ENCODE measurements at regions not wholly inside any gene's neighbourhood (a gene's known extent, or its start where the extent isn't known, plus 50 kb on each side); places are given as distances from the start of the nearest gene placed in this dataset.

DNA sequence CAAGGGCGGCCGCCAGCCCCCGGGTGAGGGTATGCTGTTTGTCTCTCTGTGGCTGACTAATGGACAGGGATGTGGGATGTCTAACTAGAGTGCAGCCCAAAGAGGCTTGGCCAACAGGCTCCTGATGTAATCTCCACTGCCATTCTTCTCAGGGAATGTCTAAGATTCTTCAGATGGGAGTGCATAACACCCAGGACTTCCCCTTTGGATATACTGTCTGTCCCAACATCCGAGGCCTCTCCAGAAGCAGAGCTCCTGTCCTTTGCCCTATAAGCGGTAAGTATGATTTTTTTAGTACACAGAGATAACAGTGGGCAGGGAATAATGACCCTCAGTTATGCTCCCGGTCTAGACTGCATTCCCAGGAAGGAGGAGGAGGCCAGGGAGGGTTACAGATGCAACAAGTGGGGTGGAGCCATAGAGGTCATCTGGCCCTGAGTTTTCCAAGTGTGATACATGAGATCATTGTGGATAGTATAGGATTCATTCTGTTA, 62.5 kb upstream of the SLCO2A1 start:
- Histone ChIP-seq H3K4me3 (no peak overlapping the region), H3K9me3 (replicated peaks in 1 of 3) (no peaks in the 10 kb centered on the region), H3K36me3 (replicated peaks in 1 of 2) (no peaks in the 10 kb centered on the region), H3K27ac (peak overlapping the region in 1 of 5 donors; percentile 14), H3K4me1 (replicated peaks in 1 of 2) (no peaks in the 10 kb centered on the region), H3K27me3 (no peaks in the 10 kb centered on the region)
- no peak for DNase-seq
- 61 to 72% (median 70%) methylated on average over 6 of the region's 6 CpGs for WGBS, 4 donors
- intact Hi-C loops (cut with DNase I): no loop called here
- TF ChIP-seq, protein P1, sequence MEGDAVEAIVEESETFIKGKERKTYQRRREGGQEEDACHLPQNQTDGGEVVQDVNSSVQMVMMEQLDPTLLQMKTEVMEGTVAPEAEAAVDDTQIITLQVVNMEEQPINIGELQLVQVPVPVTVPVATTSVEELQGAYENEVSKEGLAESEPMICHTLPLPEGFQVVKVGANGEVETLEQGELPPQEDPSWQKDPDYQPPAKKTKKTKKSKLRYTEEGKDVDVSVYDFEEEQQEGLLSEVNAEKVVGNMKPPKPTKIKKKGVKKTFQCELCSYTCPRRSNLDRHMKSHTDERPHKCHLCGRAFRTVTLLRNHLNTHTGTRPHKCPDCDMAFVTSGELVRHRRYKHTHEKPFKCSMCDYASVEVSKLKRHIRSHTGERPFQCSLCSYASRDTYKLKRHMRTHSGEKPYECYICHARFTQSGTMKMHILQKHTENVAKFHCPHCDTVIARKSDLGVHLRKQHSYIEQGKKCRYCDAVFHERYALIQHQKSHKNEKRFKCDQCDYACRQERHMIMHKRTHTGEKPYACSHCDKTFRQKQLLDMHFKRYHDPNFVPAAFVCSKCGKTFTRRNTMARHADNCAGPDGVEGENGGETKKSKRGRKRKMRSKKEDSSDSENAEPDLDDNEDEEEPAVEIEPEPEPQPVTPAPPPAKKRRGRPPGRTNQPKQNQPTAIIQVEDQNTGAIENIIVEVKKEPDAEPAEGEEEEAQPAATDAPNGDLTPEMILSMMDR (IDR thresholded peaks at IDR 0.05): no peak
- TF ChIP-seq POLR2A (IDR thresholded peaks at IDR 0.05): no peak

- DNase-seq: no peak
- TF ChIP-seq, protein P1 (IDR thresholded peaks at IDR 0.05): no peak
- TF ChIP-seq POLR2A (IDR thresholded peaks at IDR 0.05): no peak
- 88 to 89% (median 89%) methylated on average over 2 of the region's 2 CpGs for WGBS, 4 donors
- intact Hi-C loops (cut with DNase I): no loop called here
- Histone ChIP-seq H3K36me3 (replicated peaks in 1 of 2) (no peaks in the 10 kb centered on the region), H3K4me3 (no peak overlapping the region), H3K9me3 (replicated peaks in 1 of 3) (no peaks in the 10 kb centered on the region), H3K27me3 (no peaks in the 10 kb centered on the region), H3K4me1 (replicated peaks in 1 of 2) (no peaks in the 10 kb centered on the region), H3K27ac (no peak overlapping the region)
These were observed 60.3 kb upstream of the SLCO2A1 start for GRCh38 chr3:134090031-134090430.

DNA sequence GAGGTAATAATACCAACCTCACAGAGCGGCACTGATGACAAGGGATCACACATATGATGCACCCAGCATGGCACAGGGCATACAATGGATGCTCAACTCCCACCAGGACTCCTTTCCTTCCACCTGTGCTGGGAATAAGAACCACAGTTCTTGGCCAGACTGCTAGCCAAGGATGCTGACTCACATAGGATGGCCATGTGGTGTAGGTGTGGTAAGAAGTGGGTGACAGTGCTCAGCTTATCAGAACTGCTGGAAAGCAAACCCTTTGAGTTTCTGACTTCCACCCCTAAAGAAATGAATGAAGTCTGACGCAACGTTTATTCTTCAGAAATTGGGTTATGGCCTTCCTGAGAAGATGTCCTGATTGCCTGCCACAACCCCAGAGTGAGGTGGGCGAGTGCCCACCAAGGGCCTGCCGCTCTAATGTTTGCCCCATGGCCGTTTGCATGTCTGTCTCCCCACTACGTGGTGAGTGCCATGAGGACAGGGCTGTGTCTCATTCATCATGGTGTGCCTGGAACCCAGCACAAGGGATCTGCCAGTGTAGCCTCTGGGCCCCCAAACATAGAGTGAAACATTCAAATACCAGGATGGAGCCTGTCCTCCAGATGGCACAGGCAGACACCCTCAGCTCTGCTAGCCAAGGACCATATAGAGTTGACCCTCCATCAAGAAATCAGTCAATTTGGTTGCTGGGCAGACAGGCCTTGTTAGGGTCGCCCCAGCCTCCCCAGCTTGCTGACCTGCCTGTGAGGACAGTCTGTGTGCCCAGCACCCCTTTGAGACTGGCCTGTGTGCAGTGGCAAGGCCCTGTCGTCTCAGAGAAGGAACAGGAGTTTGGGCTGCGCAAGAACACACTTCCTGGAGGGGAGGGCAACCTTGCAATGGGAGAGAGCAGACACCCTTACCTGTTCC, 57.6 kb upstream of the SLCO2A1 start:
- no peaks in the 10 kb centered on the region for H3K9me3 ChIP-seq (replicated peaks in 1 of 3)
- H3K27me3 ChIP-seq: no peaks in the 10 kb centered on the region
- DNase-seq: no peak
- no peak for TF ChIP-seq POLR2A (IDR thresholded peaks at IDR 0.05)
- TF ChIP-seq, protein P1 (IDR thresholded peaks at IDR 0.05): no peak
- 85 to 95% (median 88%) methylated on average over 8 to 10 of the region's 10 CpGs for WGBS, 4 donors
- H3K27ac ChIP-seq: no peak overlapping the region
- H3K4me3 ChIP-seq: no peak overlapping the region
- intact Hi-C loops (cut with DNase I): no loop called here
- H3K36me3 ChIP-seq (replicated peaks in 1 of 2): no peaks in the 10 kb centered on the region
- no peaks in the 10 kb centered on the region for H3K4me1 ChIP-seq (replicated peaks in 1 of 2)

DNA sequence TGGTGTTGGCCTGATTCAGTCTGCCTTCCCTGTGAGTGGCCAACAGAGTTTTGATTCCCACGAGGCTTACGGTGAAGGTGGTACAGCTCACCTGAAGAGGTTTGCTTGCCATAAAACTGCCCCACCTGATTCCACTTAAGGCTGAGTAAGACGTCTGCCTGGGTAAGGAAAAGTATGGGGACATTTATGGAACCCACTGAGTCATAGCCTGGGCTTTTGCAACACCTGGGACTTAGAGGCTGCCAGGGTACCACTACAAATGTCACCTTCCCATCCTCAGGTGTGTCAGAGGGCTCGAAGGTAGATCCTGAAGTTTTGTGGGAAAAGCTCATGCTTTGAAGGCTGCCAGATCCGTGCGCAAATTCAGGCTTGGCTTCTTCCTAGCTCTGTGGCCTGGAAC, 56.9 kb upstream of the SLCO2A1 start:
- Histone ChIP-seq H3K4me1 (replicated peaks in 1 of 2) (no peaks in the 10 kb centered on the region), H3K9me3 (replicated peaks in 1 of 3) (no peaks in the 10 kb centered on the region), H3K36me3 (replicated peaks in 1 of 2) (no peaks in the 10 kb centered on the region), H3K27ac (no peak overlapping the region), H3K27me3 (no peaks in the 10 kb centered on the region), H3K4me3 (no peak overlapping the region)
- 85 to 97% (median 93%) methylated on average over 6 of the region's 6 CpGs for WGBS, 4 donors
- TF ChIP-seq, protein P1 (IDR thresholded peaks at IDR 0.05): no peak
- no peak for TF ChIP-seq POLR2A (IDR thresholded peaks at IDR 0.05)
- DNase-seq: no peak
- intact Hi-C loops (cut with DNase I): no loop called here
